HG02970 (cell line): ENCODE measurements at regions not wholly inside any gene's neighbourhood (a gene's known extent, or its start where the extent isn't known, plus 50 kb on each side); places are given as distances from the start of the nearest gene placed in this dataset.

Experiments used
- ATAC-seq: cut with Tn5 transposase; IDR thresholded peaks from one replicate; pipeline ENCODE4 v1.9.1; 2021; ENCODE audit warnings: mild to moderate bottlenecking, moderate library complexity, moderate number of reproducible peaks; ENCODE audit not compliant: unreplicated experiment, low FRiP score

DNA sequence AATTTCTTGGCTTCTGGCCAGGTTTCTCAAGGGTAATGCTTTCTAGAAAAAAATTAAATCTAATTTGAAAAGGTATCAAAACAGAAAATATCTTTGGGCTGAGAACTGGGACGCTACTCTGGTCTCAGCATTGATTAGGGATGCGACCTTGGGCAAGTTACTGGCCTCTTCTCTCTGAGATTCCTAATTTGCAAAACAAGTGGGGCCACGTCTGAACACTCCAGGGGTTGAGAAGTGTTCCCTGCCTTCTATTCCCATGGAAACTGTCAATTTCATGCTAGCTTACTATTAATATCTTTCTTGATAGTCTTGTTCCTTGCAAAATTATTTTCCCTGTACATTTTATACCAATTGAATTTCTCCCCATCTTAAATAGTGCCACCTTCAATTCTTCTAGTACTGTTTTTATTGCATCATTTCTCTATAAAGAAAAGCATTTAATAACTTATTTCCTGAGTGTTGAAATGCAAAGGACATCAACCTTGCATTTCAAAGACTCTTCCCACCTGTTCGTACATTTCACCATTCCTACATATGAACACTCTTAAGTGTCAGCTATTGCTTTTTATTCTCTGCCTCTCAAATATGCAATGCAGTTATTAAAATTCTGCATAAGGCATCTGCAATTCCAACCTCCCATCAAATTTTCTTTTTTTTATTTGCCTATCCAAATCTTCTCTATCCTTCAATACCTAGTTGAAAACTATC, 118.3 kb upstream of the DSEL start:
- ATAC-seq: no peak

DNA sequence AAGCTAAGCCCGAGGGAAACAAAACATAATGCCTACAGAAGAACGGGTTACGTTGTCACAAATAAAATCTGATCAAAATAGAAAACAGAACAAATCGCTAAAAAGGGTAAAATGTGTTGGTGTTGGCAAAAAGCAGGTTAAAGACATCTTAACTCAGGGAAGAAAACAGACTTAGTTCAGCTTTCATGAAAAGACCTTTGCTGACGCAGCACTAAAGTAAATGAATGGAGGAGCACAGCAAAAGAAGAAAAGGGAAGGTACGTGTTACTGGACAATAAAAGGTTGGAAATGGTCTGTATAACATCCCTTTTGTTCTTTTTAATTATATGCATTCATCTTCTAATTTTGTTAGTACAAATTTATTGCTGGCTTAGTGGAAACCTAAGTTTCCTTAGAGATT, 117.4 kb upstream of the DSEL start:
- ATAC-seq: no peak

DNA sequence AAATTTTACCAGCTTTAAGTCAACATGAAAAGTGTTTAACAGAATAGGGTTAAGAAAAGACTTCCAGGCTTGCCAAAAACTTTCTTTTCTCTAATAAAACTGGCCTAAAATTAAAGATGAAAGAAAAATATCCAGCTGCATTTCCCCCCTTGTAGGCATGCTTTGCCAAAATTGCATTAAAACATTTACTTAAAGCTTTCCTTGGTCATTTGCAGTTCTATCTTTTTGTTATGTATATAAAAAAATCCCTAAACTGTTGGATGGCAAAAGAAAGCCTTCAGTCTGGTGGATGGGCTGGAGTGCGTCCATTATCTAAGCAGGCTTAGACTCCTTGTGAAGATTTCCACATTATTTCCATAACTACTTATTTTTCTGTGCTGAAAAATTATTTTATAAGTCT, 105.4 kb upstream of the DSEL start:
- no peak for ATAC-seq

DNA sequence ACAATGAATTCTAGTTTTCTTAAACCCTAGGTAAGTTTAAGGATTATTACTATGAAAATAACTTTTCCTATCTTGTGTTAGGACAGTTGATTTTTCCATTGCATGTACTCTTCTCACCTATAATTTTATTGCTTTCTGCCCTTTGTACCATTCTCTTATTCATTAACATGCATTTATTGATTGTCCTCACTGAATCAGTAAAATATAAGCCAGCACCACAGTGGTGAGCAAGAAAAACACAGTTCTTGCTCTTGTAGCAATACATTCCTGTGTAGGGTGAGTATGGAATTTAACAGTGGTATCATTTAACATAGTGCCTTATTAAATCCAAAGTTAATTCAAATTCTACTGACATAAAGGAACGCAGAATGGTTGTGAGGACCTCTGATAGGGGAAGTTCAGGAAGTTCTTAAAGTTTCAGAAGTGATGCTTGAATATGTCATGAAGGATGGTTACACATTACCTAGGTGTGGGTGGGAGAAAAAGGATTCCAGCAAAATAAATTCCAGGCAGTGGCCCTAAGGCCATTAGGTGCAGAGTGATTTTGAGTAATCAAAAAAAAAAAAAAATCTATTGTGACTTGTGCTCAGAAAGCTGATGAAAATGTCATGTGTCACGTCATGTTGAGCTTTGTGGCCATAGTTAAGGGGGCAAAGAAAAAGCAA, 104.7 kb upstream of the DSEL start:
- no peak for ATAC-seq

DNA sequence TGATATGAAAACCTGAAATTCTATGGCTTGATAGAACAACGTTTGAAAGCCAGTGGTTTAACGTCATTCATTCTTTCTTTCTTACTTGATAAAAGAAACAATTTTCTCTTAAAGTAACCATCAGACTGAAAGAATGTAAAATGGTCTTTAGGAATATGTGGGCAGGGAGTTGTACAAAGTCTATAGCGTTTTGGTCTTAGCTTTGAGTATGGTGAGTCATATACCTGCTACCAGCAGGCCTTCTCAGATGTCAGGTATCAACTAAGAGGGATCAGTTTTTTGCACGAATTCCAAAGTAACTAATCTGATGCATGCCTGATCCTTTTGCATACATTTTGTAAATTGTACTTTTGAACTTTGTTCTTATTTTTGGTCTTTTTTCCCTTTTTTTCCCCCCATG, 101.5 kb upstream of the DSEL start:
- no peak for ATAC-seq

DNA sequence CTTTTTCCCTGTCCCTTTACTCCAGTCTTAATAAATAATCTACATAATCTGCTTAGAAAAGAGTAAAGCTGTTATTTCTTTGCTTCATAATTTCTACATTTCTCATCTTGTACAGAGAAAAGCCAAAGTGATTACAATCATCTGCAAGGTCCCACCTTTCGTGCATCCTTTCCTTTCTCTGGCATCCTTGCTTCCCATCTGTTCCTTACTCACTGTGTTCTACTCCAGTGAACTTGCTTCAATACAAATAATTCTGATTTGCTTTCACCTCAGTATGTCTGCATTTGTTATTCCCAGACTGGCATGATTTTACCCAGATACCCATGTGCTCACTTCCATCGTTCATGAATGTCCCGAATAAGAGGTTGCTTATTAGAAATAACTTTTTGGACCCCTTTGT, 99.4 kb upstream of the DSEL start:
- ATAC-seq: no peak

DNA sequence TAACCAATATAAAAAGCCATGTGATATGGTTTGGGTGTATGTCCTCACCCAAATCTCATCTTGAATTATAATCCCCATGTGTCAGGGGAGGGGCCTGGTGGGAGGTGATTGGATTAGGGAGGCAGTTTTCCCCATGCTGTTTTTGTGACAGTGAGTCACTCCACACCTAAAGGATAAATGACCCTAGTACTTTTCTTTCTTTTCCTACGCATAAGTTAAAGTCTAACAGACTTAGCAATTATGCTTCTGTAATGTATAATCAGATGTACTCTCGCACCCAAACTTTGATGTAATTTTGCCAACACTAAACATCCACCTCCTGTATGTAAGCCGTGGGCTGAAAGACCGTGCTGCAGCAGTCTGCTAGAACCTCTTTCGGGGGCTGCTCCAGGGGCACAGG, 97.2 kb upstream of the DSEL start:
- ATAC-seq: no peak

DNA sequence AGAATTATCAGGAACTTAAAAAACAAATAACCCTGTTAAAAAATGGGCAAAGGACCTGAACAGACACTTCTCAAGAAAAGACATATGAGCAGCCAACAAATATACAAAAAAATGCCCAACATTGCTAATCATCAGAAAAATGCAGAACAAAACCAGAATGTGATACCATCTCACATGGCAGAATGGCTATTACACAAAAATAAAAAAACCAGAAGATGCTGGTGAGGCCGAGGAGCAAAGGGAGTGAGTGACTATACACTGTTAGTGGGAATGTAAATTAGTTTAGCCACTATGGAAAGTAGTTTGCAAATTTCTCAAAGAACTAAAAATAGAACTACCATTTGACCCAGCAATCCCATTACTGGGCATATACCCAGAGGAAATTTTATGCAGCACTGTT, 95.8 kb upstream of the DSEL start:
- ATAC-seq: no peak

GRCh38 chr18:67608615-67609273, 92.2 kb upstream of the DSEL start:
- no peak for ATAC-seq

DNA sequence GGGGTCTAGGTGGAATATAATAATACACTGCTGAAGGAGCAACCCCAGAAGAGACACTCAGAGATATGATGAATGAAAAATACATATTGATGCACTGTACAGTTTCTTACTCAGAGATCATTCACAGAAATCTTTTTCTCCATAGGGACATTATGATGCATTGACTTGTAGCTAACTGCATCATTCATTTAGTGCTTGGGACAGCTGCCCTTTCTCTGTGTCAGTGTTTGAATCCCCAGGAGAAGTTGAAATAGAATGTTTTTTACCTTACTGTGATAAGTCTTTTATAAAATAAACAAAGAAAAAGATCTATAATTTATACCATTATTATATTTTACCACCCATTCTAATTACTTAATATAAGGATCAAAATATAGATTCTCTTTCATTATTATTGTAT, 91.7 kb upstream of the DSEL start:
- no peak for ATAC-seq

- no peak for ATAC-seq
Measured at GRCh38 chr18:67600181-67601180, 84.0 kb upstream of the DSEL start.

- no peak for ATAC-seq
Measured at GRCh38 chr18:67599277-67599676, 82.8 kb upstream of the DSEL start.

- no peak for ATAC-seq
Measured at GRCh38 chr18:67597759-67598158, 81.2 kb upstream of the DSEL start.

DNA sequence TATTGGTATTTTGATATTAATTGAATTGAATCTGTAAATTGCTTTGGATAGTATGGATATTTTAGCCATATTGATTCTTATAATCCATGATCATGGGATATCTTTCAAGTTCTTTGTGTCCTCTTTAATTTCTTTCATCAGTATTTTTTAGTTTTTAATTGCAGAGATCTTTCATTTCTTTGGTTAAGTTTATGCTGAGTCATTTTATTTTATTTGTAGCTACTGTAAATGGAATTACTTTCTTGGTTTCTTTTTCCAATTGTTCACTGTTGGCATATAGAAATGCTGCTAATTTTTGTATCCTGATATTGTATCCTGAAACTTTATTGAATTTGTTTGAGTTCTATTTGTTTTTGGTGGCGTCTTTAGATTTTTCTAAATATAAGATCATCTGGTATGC, 79.5 kb upstream of the DSEL start:
- ATAC-seq: no peak

DNA sequence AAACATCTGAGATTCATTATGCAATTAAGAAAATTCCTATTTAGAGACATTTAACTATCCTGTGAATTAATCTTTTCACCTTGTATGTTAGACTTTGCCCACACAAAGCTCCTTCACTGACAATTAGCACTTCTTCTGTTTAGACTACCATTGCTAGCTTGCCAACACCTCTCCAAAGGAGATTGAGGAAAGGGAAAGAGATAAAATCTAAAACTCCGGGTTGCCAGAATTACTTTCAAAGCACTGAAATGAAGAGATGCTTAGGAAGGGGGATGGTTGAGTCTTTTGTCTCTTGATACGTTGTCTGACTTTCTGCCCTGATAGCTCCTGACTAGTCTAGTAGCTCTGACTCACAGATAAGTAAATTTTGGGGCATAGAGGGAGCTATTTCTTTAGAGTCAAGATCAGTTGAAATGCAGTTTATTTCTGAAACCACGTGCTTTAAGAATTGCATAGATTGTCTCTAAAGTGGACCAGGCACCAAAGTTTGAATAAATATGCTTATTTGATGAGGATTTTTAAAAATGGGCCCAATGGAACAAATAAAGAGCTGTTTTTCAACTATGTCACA, 74.1 kb upstream of the DSEL start:
- no peak for ATAC-seq

- ATAC-seq: no peak
Measured at GRCh38 chr18:67589325-67589724, 72.8 kb upstream of the DSEL start.

- no peak for ATAC-seq
Measured at GRCh38 chr18:67586101-67586500, 69.6 kb upstream of the DSEL start.

- ATAC-seq: no peak
Measured at GRCh38 chr18:67583621-67584020, 67.1 kb upstream of the DSEL start.

DNA sequence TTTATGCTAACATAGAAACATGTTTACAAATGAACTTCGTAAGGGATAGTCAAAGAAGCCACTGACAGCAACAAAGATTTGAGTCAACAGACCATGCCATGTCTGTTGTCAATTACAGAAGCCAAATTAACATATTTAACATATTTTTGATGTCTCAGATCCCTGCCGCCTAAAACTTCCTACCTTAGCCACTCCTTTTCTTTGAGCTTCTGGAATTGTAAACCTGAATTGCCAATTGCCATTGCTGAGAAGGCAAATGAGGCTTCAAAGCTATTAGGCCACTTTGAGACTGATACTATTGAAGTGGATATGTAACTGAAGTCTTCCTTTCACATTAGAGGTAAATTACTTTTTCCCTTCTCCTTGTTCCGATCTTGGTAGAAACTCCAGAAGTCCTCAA, 66.0 kb upstream of the DSEL start:
- ATAC-seq: no peak

DNA sequence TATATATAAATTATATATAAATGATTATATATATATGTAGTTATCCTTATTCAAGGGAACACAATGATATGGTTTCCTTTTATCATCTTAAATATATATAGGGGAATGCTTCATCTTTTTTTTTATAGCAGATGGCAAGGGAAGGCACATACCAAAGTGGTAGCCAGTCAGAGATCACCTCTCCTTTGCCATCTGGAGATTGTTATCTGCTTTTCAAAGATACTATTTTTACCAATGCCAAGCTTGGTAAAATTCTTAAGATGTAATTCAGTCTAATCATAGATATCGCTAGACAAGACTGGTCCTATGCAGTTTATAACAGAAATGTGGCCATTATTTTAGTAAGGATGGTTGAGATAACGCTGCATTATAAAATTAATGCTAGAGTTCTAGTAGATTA, 64.7 kb upstream of the DSEL start:
- ATAC-seq: no peak
